Cardiac fibroblast (primary cell): ENCODE measurements at regions not wholly inside any gene's neighbourhood (a gene's known extent, or its start where the extent isn't known, plus 50 kb on each side); places are given as distances from the start of the nearest gene placed in this dataset.
A peak's percentile ranks its signal among the peaks of the same experiment; 100 is the strongest.

ENCODE experiments used
- DNase-seq, 2 donors: peaks; one replicate each; pipeline versions ENCODE4 v3.0.0 to v3.0.0-alpha.2; 2010; ENCODE audit warnings: low read depth in 2 of 2
- H3K4me3 ChIP-seq, 2 donors: replicated peaks in 1 of 2; 1 replicate in 1 of 2; 2 replicates in 1 of 2; pipeline ENCODE4 v1.5.1; 2011; ENCODE audit warnings: low read depth in 2 of 2, low read length in 2 of 2, mild to moderate bottlenecking in 2 of 2, moderate library complexity in 1 of 2
- TF ChIP-seq, protein P1 (sequence below): IDR thresholded peaks from one replicate; pipeline ENCODE4 v1.5.1; 2011; ENCODE audit warnings: low read depth, mild to moderate bottlenecking, low read length, inconsistent platforms

DNA sequence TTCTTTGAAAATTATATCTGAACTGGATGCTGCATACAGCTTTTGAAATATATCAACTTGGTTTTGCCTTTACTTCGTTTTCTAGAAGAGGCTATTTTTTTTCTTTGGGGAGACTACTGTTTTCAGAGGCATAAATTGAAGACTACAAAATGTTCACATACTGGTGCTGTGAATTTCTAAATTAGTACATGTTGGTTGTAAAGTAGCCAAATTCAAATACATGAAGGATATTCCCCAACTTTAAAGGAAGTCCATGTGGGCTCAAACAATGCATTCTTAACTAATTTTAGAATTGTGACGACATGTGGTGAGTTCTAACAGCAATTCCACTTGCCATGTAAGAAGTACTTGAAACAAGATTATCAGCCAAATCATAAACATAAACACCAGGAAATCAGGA, 295.7 kb downstream of the TUSC7 start:
- DNase-seq: no peak
- H3K4me3 ChIP-seq: no peak overlapping the region
- TF ChIP-seq, protein P1, sequence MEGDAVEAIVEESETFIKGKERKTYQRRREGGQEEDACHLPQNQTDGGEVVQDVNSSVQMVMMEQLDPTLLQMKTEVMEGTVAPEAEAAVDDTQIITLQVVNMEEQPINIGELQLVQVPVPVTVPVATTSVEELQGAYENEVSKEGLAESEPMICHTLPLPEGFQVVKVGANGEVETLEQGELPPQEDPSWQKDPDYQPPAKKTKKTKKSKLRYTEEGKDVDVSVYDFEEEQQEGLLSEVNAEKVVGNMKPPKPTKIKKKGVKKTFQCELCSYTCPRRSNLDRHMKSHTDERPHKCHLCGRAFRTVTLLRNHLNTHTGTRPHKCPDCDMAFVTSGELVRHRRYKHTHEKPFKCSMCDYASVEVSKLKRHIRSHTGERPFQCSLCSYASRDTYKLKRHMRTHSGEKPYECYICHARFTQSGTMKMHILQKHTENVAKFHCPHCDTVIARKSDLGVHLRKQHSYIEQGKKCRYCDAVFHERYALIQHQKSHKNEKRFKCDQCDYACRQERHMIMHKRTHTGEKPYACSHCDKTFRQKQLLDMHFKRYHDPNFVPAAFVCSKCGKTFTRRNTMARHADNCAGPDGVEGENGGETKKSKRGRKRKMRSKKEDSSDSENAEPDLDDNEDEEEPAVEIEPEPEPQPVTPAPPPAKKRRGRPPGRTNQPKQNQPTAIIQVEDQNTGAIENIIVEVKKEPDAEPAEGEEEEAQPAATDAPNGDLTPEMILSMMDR: no peak

DNA sequence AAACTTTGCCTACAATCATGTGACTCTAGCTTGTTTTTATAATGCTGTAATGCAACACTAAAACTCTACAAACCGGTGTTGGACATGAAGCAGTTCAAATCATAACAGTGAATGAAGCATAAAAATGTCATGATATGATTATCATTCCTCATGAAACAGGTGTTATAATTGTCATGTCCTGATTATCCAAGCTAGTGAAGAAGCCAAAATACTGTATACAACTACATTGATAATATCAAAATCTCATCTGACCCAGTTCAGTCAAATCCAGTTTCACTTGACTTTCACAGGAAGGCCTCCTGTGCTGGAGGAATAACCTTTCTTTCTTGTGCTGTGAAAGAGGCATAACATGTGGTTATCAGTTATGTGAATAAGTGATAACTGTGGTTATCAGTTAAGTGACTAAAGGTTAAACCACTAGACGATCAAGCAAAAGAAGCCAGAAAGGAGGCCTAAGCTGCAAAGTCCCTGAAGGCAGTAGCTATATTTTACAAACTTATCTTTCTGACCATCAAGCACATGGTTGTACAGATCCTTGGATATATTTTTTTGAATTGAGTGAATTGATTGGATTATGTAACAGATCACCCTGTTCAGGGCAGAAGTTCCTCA, 296.4 kb downstream of the TUSC7 start:
- no peak for DNase-seq
- TF ChIP-seq, protein P1: no peak

DNA sequence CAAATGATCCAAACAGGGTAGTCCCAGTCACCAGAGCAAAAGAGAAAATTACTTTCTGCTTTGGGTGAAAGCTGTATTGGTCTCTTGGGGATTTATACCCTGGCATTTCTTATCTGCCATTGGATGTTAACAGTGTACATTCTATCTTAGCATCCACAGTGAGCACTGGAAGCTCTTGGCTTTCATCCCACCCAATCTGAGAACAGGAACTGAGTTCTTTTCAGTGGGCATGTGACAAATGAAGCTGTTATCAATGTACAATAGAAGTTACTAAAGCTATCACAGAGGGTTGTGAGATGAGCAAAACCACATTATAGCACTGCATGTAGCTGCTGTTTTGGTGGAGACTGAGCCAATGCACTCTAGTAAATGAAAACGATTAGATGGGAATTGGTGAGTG, 300.7 kb downstream of the TUSC7 start:
- TF ChIP-seq, protein P1: no peak
- no peak for DNase-seq
- H3K4me3 ChIP-seq: no peak overlapping the region

More for the DNA sequence above, 296.4 kb downstream of the TUSC7 start:
- no peak overlapping the region for H3K4me3 ChIP-seq

DNA sequence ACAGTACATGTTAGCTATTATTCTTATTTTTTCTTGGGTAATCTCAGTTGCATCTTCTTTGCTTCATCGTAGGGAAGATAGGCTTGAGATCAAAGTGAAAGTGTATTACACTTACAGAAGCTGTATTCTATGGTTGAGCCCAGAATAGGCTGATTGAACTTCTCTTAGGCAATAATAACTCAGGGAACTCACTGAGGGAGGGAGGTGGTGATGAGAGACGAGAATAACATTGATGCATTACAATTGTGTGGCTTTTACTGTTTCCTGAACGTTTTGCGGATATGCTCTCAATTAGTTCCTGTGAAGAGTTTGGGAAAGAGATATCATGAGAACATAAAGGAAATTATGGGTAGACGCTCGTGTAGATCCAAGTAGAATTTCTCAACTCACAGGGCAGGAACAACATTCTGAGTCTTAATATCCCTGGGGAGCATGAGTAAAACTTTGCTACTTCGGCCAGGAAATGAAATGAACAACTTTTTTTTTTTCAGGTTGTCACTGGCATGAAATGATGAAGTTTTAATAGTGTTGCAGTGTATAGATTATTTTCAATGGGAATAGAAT, 302.2 kb downstream of the TUSC7 start:
- peak; percentile 66 to 86 for DNase-seq
- no peak overlapping the region for H3K4me3 ChIP-seq
- TF ChIP-seq, protein P1: no peak

DNA sequence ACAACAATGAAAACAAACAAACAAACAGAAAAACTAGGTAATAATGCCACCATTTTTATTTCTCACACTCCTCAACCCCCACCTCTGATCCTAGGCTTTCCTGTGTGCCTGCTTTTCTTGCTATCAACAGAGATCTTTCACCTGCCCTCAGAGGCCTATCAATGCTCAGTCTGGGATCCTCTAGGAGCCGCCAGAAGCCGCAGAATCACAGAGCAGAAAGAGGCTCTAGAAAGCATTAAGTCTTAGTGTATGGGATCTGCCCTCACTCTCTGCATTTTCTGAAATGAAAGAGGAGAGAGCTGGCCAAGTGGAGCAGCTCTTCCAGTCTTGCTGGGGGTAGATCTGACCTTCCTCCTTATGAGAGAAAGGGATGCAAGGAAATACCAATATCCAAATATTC, 306.8 kb downstream of the TUSC7 start:
- DNase-seq: no peak
- TF ChIP-seq, protein P1: no peak
- H3K4me3 ChIP-seq: no peak overlapping the region

DNA sequence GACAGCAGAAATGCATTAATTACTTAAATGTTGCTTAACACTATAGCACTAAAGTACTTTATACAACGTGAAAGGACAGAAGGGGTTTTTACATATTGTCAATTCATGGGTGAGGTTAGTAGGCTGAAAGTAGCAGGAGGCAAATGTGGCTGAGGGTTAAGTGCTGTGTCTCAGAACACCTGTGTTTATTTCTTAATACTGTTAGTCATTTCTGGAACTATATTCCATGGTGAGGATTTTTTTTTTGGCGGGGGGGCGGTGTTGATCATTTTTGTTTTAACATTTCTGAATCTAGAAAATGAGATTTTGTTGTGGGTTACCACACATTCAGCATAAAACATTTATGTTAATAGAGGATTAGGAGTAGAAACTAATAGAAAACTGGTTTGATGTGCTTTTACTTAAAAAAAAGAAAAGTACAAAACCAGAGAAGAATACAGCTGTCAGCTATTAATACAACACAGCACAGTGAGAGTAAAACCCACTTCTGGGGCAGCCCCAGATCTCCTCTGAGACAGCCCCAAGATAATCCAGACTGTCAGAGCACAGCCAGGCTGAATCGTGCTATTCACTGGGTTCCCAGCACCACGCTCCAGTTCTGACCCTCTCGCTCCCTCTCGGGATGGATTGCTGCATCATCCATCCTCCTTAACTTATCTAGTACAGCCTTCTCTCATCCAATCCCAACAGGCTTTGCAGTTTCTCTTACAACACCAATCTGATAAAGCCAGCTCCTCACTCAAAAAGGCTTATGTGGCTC, 307.7 kb downstream of the TUSC7 start:
- peak; percentile 12 to 14 for DNase-seq
- TF ChIP-seq, protein P1: no peak
- no peak overlapping the region for H3K4me3 ChIP-seq
